Esophagus squamous epithelium (tissue), 5 donors: ENCODE measurements at regions not wholly inside any gene's neighbourhood (a gene's known extent, or its start where the extent isn't known, plus 50 kb on each side); places are given as distances from the start of the nearest gene placed in this dataset.
A peak's percentile ranks its signal among the peaks of the same experiment; 100 is the strongest.

Experiments used
- DNase-seq: peaks from one replicate; lab custom pipeline; 2025; lab: John Stamatoyannopoulos, UW
- H3K27ac ChIP-seq, 4 donors: fragments of 200-600 bp; sonication (generic); one replicate each; pipeline ENCODE4 v1.5.1; 2016 to 2019; ENCODE audit warnings: mild to moderate bottlenecking in 1 of 4
- H3K27me3 ChIP-seq, 4 donors: fragments of 200-600 bp; sonication (generic); 1 replicate in 3 of 4; 2 replicates in 1 of 4; pipeline versions ENCODE4 v1.5.1 to v1.6.0; 2017 to 2021; ENCODE audit warnings: antibody characterized with exemption in 1 of 4
- H3K36me3 ChIP-seq, 3 donors: fragments of 200-600 bp; sonication (generic); one replicate each; pipeline ENCODE4 v1.5.1; 2016 to 2019
- H3K4me1 ChIP-seq, 3 donors: fragments of 200-600 bp; sonication (generic); one replicate each; pipeline ENCODE4 v1.5.1; 2017 to 2019
- H3K4me3 ChIP-seq, 4 donors: fragments of 200-600 bp; sonication (generic); 1 replicate in 3 of 4; 2 replicates in 1 of 4; pipeline ENCODE4 v1.5.1; 2016 to 2019; ENCODE audit warnings: mild to moderate bottlenecking in 2 of 4, moderate library complexity in 1 of 4
- H3K9me3 ChIP-seq, 3 donors: fragments of 200-600 bp; sonication (generic); one replicate each; pipeline ENCODE4 v1.5.1; 2016 to 2019
- CTCF ChIP-seq, 6 experiments: fragments of 450-650 bp in 4 of 6; fragments of 200-600 bp in 2 of 6; sonication (generic) in 2 of 6; IDR thresholded peaks; one replicate each; pipeline ENCODE4 v1.5.1; 2016 to 2019; ENCODE audit warnings: antibody characterized with exemption in 6 of 6, mild to moderate bottlenecking in 4 of 6, moderate library complexity in 4 of 6
- POLR2A ChIP-seq, 4 donors: fragments of 450-650 bp; IDR thresholded peaks; one replicate each; pipeline ENCODE4 v1.6.1; 2017; ENCODE audit warnings: antibody characterized with exemption in 4 of 4, mild to moderate bottlenecking in 4 of 4, moderate library complexity in 3 of 4
- WGBS, 2 donors: methylation state at CpG; one replicate each; pipeline ENCODE4 v1.1.5; 2018; 5-methylcytosine and 5-hydroxymethylcytosine counted together
- intact Hi-C: fragments of 100-400 bp; cut with DNase I; formaldehyde crosslinking; loops from one replicate; pipeline ENCODE4 v1.15.0; 2022
- donor health status: DM: yes; HTN: yes; CAD: no.

DNA sequence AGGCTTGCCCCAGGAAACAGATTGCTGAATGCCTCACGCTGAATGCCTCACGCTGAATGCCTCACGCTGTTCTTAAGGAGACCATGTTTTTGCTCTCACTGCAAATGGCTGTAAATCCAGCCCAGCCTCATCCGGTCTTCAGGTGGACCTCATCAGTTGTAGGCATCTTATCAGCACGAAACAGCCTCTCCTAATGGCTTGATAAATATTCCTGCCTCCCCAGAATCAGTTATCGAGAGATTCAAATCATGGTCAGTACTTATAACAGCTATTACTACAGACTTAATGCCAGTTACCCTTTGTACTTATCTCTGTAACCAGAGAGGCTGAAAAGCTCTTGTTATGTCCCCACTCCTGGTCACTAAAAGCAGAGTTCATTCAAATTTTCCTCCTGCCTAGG lies 290.6 kb downstream of the FZD1 start:
- H3K36me3 ChIP-seq, result no peaks in the 10 kb centered on the region
- TF ChIP-seq CTCF (IDR thresholded peaks at IDR 0.05) (no peak), POLR2A (IDR thresholded peaks at IDR 0.05) (no peak)
- intact Hi-C loops, result no loop called here
- H3K4me3 ChIP-seq, result no peak overlapping the region
- DNase-seq, result no peak
- H3K27me3 ChIP-seq, result no peaks in the 10 kb centered on the region
- no peak overlapping the region for H3K27ac ChIP-seq
- no peaks in the 10 kb centered on the region for H3K9me3 ChIP-seq
- 85 to 86% methylated on average over 6 of the region's 6 CpGs for WGBS, 2 donors
- peaks cover 0 to 35% (median 7%) of the 10 kb centered on the region in 3 donors for H3K4me1 ChIP-seq

DNA sequence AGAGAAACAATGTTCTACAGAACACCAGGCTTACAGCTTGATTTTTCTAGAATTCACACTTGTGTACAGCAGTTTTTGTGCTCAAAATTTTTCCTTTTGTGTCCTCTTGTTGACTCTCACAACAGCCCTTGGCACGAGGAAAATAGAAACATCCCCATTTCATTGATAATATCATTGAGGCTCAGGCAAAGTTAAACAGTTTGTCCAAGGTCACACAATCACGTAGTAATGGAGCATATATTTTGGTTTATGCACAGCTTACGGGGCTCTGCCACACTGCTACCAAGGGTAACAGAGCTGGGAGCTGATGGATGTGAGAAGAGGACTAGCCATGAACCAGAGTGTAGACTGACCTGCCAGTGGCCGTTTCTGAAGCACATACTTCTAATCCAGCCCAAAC lies 292.0 kb downstream of the FZD1 start:
- intact Hi-C loops, result no loop called here
- WGBS, 2 donors, result 82% methylated on average over 4 of the region's 4 CpGs
- Histone ChIP-seq H3K4me1 (peaks cover 0 to 35% (median 7%) of the 10 kb centered on the region in 3 donors), H3K9me3 (no peaks in the 10 kb centered on the region), H3K27me3 (no peaks in the 10 kb centered on the region), H3K27ac (no peak overlapping the region), H3K36me3 (no peaks in the 10 kb centered on the region), H3K4me3 (no peak overlapping the region)
- TF ChIP-seq CTCF (IDR thresholded peaks at IDR 0.05) (no peak), POLR2A (IDR thresholded peaks at IDR 0.05) (no peak)
- no peak for DNase-seq

GRCh38 chr7:91556956-91557650 lies 292.9 kb downstream of the FZD1 start:
- no peak overlapping the region for H3K4me3 ChIP-seq
- DNase-seq, result no peak
- H3K27me3 ChIP-seq, result no peaks in the 10 kb centered on the region
- 35 to 48% methylated on average over 6 to 7 of the region's 7 CpGs for WGBS, 2 donors
- H3K9me3 ChIP-seq, result no peaks in the 10 kb centered on the region
- peaks cover 0 to 29% (median 7%) of the 10 kb centered on the region in 3 donors for H3K4me1 ChIP-seq
- no peak overlapping the region for H3K27ac ChIP-seq
- H3K36me3 ChIP-seq, result no peaks in the 10 kb centered on the region
- TF ChIP-seq POLR2A (IDR thresholded peaks at IDR 0.05) (no peak), CTCF (IDR thresholded peaks at IDR 0.05) (no peak)
- intact Hi-C loops, result no loop called here

DNA sequence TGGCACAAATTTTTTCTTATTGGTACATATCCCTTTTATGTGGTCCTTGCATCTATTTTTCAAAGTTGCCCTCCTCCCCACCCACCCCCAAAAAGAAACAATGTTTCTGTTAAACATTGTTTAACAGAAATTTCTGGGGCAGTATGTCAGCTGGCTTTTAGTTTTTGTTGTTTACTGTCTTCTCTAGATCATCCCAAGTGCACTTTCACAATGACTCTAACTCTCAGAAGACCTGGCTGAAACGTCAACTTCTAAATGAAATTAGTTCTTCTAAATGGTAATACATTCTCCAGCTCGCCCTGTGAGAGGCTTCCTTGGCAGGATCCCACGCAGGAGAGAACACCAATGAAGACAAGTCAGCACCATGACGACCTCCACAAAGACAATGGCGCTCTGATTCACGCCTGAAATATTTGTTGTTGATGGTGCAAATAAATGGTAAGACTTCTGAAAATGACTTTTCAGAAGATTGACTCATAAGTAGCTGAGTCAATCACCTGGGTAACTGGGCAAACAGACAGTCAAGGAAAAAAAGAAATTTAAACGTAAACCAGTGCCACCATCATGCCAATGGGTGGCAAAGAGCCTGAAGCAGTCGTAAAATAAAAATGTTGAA lies 293.7 kb downstream of the FZD1 start:
- 40 to 41% methylated on average over 8 of the region's 8 CpGs for WGBS, 2 donors
- H3K27ac ChIP-seq, result peak overlapping the region in 1 of 4 donors; percentile 18

More for the DNA sequence above, 293.7 kb downstream of the FZD1 start:
- Histone ChIP-seq H3K4me1 (peaks cover 0 to 23% (median 7%) of the 10 kb centered on the region in 3 donors), H3K27me3 (no peaks in the 10 kb centered on the region), H3K4me3 (no peak overlapping the region), H3K36me3 (no peaks in the 10 kb centered on the region), H3K9me3 (no peaks in the 10 kb centered on the region)
- TF ChIP-seq POLR2A (IDR thresholded peaks at IDR 0.05) (no peak), CTCF (IDR thresholded peaks at IDR 0.05) (no peak)
- DNase-seq, result no peak
- intact Hi-C loops, result no loop called here
